Hepatocyte (in vitro differentiated cells): ENCODE measurements at regions not wholly inside any gene's neighbourhood (a gene's known extent, or its start where the extent isn't known, plus 50 kb on each side); places are given as distances from the start of the nearest gene placed in this dataset.

Experiments used
- EZH2 ChIP-seq: fragments of 200-600 bp; sonication (generic); IDR thresholded peaks from 2 replicates; pipeline ENCODE4 v1.6.1; 2016; ENCODE audit warnings: antibody characterized with exemption, mild to moderate bottlenecking, borderline replicate concordance
- EZH2phosphoT487 ChIP-seq: fragments of 200-600 bp; sonication (generic); IDR thresholded peaks from one replicate; pipeline ENCODE4 v1.6.1; 2018; ENCODE audit warnings: antibody characterized with exemption, mild to moderate bottlenecking, low read depth, moderate library complexity; ENCODE audit not compliant: unreplicated experiment, severe bottlenecking
- TF ChIP-seq, protein P1 (sequence below): fragments of 200-600 bp; sonication (generic); IDR thresholded peaks from 2 replicates; pipeline ENCODE4 v1.5.1; 2016; ENCODE audit warnings: antibody characterized with exemption, mild to moderate bottlenecking; ENCODE audit not compliant: poor library complexity

GRCh38 chr2:14363976-14364375 is 268.5 kb upstream of the LRATD1 start:
- no peak for TF ChIP-seq EZH2
- TF ChIP-seq, protein P1, sequence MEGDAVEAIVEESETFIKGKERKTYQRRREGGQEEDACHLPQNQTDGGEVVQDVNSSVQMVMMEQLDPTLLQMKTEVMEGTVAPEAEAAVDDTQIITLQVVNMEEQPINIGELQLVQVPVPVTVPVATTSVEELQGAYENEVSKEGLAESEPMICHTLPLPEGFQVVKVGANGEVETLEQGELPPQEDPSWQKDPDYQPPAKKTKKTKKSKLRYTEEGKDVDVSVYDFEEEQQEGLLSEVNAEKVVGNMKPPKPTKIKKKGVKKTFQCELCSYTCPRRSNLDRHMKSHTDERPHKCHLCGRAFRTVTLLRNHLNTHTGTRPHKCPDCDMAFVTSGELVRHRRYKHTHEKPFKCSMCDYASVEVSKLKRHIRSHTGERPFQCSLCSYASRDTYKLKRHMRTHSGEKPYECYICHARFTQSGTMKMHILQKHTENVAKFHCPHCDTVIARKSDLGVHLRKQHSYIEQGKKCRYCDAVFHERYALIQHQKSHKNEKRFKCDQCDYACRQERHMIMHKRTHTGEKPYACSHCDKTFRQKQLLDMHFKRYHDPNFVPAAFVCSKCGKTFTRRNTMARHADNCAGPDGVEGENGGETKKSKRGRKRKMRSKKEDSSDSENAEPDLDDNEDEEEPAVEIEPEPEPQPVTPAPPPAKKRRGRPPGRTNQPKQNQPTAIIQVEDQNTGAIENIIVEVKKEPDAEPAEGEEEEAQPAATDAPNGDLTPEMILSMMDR: no peak
- no peak for TF ChIP-seq EZH2phosphoT487
